ENCODE measurements at regions not wholly inside any gene's neighbourhood (a gene's known extent, or its start where the extent isn't known, plus 50 kb on each side); places are given as distances from the start of the nearest gene placed in this dataset.

GRCh38 chr1:191163621-191164020 is 686.0 kb upstream of the BRINP3 start:
- TF ChIP-seq POLR2AphosphoS5 (IDR thresholded peaks at IDR 0.05) (no peak), CTCF (IDR thresholded peaks at IDR 0.05) (no peak), POLR2A (IDR thresholded peaks at IDR 0.05; ENCODE audit: low read depth) (no peak), EP300 (IDR thresholded peaks at IDR 0.05) (no peak)
